IMR-90 (cell line): ENCODE measurements at regions not wholly inside any gene's neighbourhood (a gene's known extent, or its start where the extent isn't known, plus 50 kb on each side); places are given as distances from the start of the nearest gene placed in this dataset.

Experiments
- ATAC-seq: fragments of 200-7000 bp; cut with Tn5 transposase; 2 replicates; pipeline ENCODE4 v1.9.1; 2020; ENCODE audit warnings: low read depth, mild to moderate bottlenecking, moderate library complexity
- BruUV-seq: library from RNA; stranded (reverse); fragments of 400-500 nt; replicated peaks from 2 replicates; lab custom pipeline; 2021; lab: Mats Ljungman, UMichigan
- CTCF ChIA-PET: fragments of 300-600 bp; formaldehyde crosslinking; extraction: SDS; loops from one replicate; lab custom pipeline; 2021; ENCODE audit warnings: antibody characterized with exemption; lab: Yijun Ruan, JAX
- POLR2A ChIA-PET: fragments of 300-600 bp; sonication (Branson Sonifier 250); formaldehyde crosslinking; loops from one replicate; lab custom pipeline; 2022; ENCODE audit warnings: antibody characterized with exemption; ENCODE audit not compliant: unreplicated experiment; lab: Charles Lee
- DNase-seq: peaks from one replicate; pipeline ENCODE4 v3.0.0; 2013
- H2AFZ ChIP-seq: replicated peaks from 2 replicates; pipeline ENCODE3; 2013; ENCODE audit warnings: low read length, mild to moderate bottlenecking; ENCODE audit not compliant: poor library complexity
- H2AK5ac ChIP-seq: 2 replicates; pipeline ENCODE4 v1.6.1; 2013; ENCODE audit warnings: low read depth, low read length, inconsistent platforms
- H2AK9ac ChIP-seq: replicated peaks from 2 replicates; pipeline ENCODE3; 2013; ENCODE audit warnings: mild to moderate bottlenecking, low read depth, low read length, moderate library complexity; ENCODE audit not compliant: poor library complexity
- H2BK120ac ChIP-seq: 2 replicates; pipeline ENCODE4 v1.6.1; 2013; ENCODE audit warnings: low read depth, low read length, inconsistent platforms
- H2BK15ac ChIP-seq: 3 replicates; pipeline ENCODE4 v1.6.1; 2013; ENCODE audit warnings: low read depth, low read length, inconsistent platforms
- H2BK20ac ChIP-seq: 2 replicates; pipeline ENCODE4 v1.6.1; 2013; ENCODE audit warnings: low read depth, mild to moderate bottlenecking, inconsistent platforms, low read length, moderate library complexity
- H2BK5ac ChIP-seq: 2 replicates; pipeline ENCODE4 v1.6.1; 2013; ENCODE audit warnings: mild to moderate bottlenecking, low read depth, low read length, inconsistent platforms; ENCODE audit not compliant: poor library complexity, severe bottlenecking
- H3K14ac ChIP-seq: replicated peaks from 2 replicates; pipeline ENCODE4 v1.6.1; 2013; ENCODE audit warnings: low read depth, low read length, inconsistent platforms
- H3K18ac ChIP-seq: 2 replicates; pipeline ENCODE4 v1.6.1; 2013; ENCODE audit warnings: low read depth, low read length, control low read depth
- H3K23ac ChIP-seq: 2 replicates; pipeline ENCODE4 v1.6.1; 2013; ENCODE audit warnings: low read depth, low read length, inconsistent platforms
- H3K27ac ChIP-seq: 2 replicates; pipeline ENCODE4 v1.5.1; 2013; ENCODE audit warnings: mild to moderate bottlenecking, control low read depth, low read length; ENCODE audit not compliant: insufficient read depth
- H3K27me3 ChIP-seq: 2 replicates; pipeline ENCODE4 v1.6.1; 2013; ENCODE audit warnings: low read length; ENCODE audit not compliant: control insufficient read depth, insufficient read depth
- H3K36me3 ChIP-seq: 2 replicates; pipeline ENCODE4 v1.6.1; 2013; ENCODE audit warnings: low read length, mixed read lengths; ENCODE audit not compliant: control insufficient read depth, insufficient read depth
- H3K4ac ChIP-seq: 2 replicates; pipeline ENCODE4 v1.6.1; 2013; ENCODE audit warnings: low read depth, low read length, inconsistent platforms
- H3K4me1 ChIP-seq: 2 replicates; pipeline ENCODE4 v1.6.1; 2013; ENCODE audit warnings: low read length, mixed read lengths; ENCODE audit not compliant: control insufficient read depth, insufficient read depth
- H3K4me2 ChIP-seq: 2 replicates; pipeline ENCODE4 v1.6.1; 2013; ENCODE audit warnings: low read depth, mild to moderate bottlenecking, control low read depth, low read length, moderate library complexity
- H3K4me3 ChIP-seq: 2 replicates; pipeline ENCODE4 v1.5.1; 2013; ENCODE audit warnings: low read depth, mild to moderate bottlenecking, control low read depth, low read length, moderate library complexity; ENCODE audit not compliant: insufficient read depth
- H3K56ac ChIP-seq: 2 replicates; pipeline ENCODE4 v1.6.1; 2013; ENCODE audit warnings: low read length, inconsistent platforms; ENCODE audit not compliant: insufficient read depth; ENCODE audit errors: extremely low read depth
- H3K79me1 ChIP-seq, 2 experiments: 2 replicates each; pipeline ENCODE4 v1.6.1; 2013; ENCODE audit warnings: low read length in 2 of 2, inconsistent platforms in 1 of 2, low read depth in 1 of 2
- H3K9ac ChIP-seq: 2 replicates; pipeline ENCODE4 v1.6.1; 2013; ENCODE audit warnings: low read depth, low read length, control low read depth
- H3K9me1 ChIP-seq: 2 replicates; pipeline ENCODE4 v1.6.1; 2013; ENCODE audit warnings: low read length, inconsistent platforms; ENCODE audit not compliant: insufficient read depth
- H3K9me3 ChIP-seq: 2 replicates; pipeline ENCODE4 v1.6.1; 2013; ENCODE audit warnings: low read length; ENCODE audit not compliant: control insufficient read depth, insufficient read depth
- H4K20me1 ChIP-seq: 2 replicates; pipeline ENCODE4 v1.6.1; 2013; ENCODE audit warnings: low read length, inconsistent platforms; ENCODE audit not compliant: insufficient read depth
- H4K5ac ChIP-seq: 2 replicates; pipeline ENCODE4 v1.6.1; 2013; ENCODE audit warnings: mild to moderate bottlenecking, low read depth, low read length, control low read depth
- H4K8ac ChIP-seq, 2 experiments: 2 replicates each; pipeline ENCODE4 v1.6.1; 2013; ENCODE audit warnings: low read depth in 2 of 2, low read length in 2 of 2, control low read depth in 1 of 2, inconsistent platforms in 1 of 2
- H4K91ac ChIP-seq: 2 replicates; pipeline ENCODE4 v1.6.1; 2013; ENCODE audit warnings: low read depth, low read length, inconsistent platforms; ENCODE audit not compliant: insufficient read depth
- BHLHE40 ChIP-seq: fragments of 150-350 bp; IDR thresholded peaks from 2 replicates; pipeline ENCODE4 v1.6.1; 2016; ENCODE audit warnings: mild to moderate bottlenecking, low read depth, low read length
- CEBPB ChIP-seq: IDR thresholded peaks from 2 replicates; pipeline ENCODE4 v1.6.1; 2012; ENCODE audit warnings: low read depth, low read length, improper control_type of control experiment
- CHD1 ChIP-seq: IDR thresholded peaks from 2 replicates; pipeline ENCODE4 v1.6.1; 2012; ENCODE audit warnings: low read depth, low read length, improper control_type of control experiment
- CTCF ChIP-seq: conservative IDR thresholded peaks from 2 replicates; pipeline ENCODE4 v1.5.1; 2012; ENCODE audit warnings: mild to moderate bottlenecking, low read depth, low read length, improper control_type of control experiment
- FOS ChIP-seq: fragments of 150-350 bp; IDR thresholded peaks from 2 replicates; pipeline ENCODE4 v1.6.1; 2016; ENCODE audit warnings: low read depth, low read length
- MAFK ChIP-seq: IDR thresholded peaks from 2 replicates; pipeline ENCODE4 v1.6.1; 2012; ENCODE audit warnings: low read depth, low read length, improper control_type of control experiment
- MAZ ChIP-seq: IDR thresholded peaks from 2 replicates; pipeline ENCODE4 v1.6.1; 2012; ENCODE audit warnings: low read depth, mild to moderate bottlenecking, low read length, improper control_type of control experiment, moderate library complexity, borderline replicate concordance
- MXI1 ChIP-seq: IDR thresholded peaks from 2 replicates; pipeline ENCODE4 v1.6.1; 2012; ENCODE audit warnings: low read depth, mild to moderate bottlenecking, low read length, moderate library complexity, borderline replicate concordance
- NFE2L2 ChIP-seq: fragments of 150-350 bp; IDR thresholded peaks from 2 replicates; pipeline ENCODE4 v1.6.1; 2016; ENCODE audit warnings: low read depth, mild to moderate bottlenecking, low read length
- POLR2A ChIP-seq: IDR thresholded peaks from 2 replicates; pipeline ENCODE4 v1.6.1; 2012; ENCODE audit warnings: mild to moderate bottlenecking, low read depth, low read length
- RAD21 ChIP-seq: IDR thresholded peaks from 2 replicates; pipeline ENCODE4 v1.6.1; 2012; ENCODE audit warnings: low read length, improper control_type of control experiment
- RCOR1 ChIP-seq: IDR thresholded peaks from 2 replicates; pipeline ENCODE4 v1.6.1; 2012; ENCODE audit warnings: mild to moderate bottlenecking, low read length, improper control_type of control experiment; ENCODE audit not compliant: insufficient replicate concordance
- RFX5 ChIP-seq: IDR thresholded peaks from 2 replicates; pipeline ENCODE4 v1.8.0; 2012; ENCODE audit warnings: low read depth, mild to moderate bottlenecking, low read length, moderate library complexity
- SMC3 ChIP-seq: fragments of 150-350 bp; IDR thresholded peaks from 2 replicates; pipeline ENCODE4 v1.6.1; 2016; ENCODE audit warnings: low read depth, mild to moderate bottlenecking, antibody characterized with exemption, low read length, moderate library complexity
- USF2 ChIP-seq: fragments of 150-350 bp; IDR thresholded peaks from 2 replicates; pipeline ENCODE4 v1.6.1; 2017; ENCODE audit warnings: mild to moderate bottlenecking, antibody characterized with exemption, low read length, low read depth
- WGBS, 2 experiments: methylation state at CpG; one replicate each; pipeline versions ENCODE4 v1.1.5 to v1.1.7; 2013; ENCODE audit warnings: missing lambda C conversion rate in 2 of 2; ENCODE audit not compliant: insufficient read length in 1 of 2; ENCODE audit errors: extremely low coverage in 2 of 2; 5-methylcytosine and 5-hydroxymethylcytosine counted together
- dilution Hi-C: fragments of 300-500 bp; cut with HindIII; formaldehyde crosslinking; loops from one replicate; pipeline ENCODE4 v1.14.3; 2018; ENCODE audit warnings: low sequenced_read_pairs; ENCODE audit not compliant: unreplicated experiment
- in situ Hi-C: fragments of 300-500 bp; cut with MboI; formaldehyde crosslinking; loops from 3 replicates; pipeline ENCODE4 v1.14.3; 2019; ENCODE audit warnings: low sequenced_read_pairs, inconsistent platforms, mixed read lengths
- intact Hi-C: fragments of 100-400 bp; cut with micrococcal nuclease; formaldehyde crosslinking; loops from 2 replicates; pipeline ENCODE4 v1.10.0; 2022
- TF ChIP-seq, protein P1 (sequence below): fragments of 150-350 bp; IDR thresholded peaks from 2 replicates; pipeline ENCODE4 v1.6.1; 2016; ENCODE audit warnings: low read depth, mild to moderate bottlenecking, low read length, moderate library complexity, borderline replicate concordance

DNA sequence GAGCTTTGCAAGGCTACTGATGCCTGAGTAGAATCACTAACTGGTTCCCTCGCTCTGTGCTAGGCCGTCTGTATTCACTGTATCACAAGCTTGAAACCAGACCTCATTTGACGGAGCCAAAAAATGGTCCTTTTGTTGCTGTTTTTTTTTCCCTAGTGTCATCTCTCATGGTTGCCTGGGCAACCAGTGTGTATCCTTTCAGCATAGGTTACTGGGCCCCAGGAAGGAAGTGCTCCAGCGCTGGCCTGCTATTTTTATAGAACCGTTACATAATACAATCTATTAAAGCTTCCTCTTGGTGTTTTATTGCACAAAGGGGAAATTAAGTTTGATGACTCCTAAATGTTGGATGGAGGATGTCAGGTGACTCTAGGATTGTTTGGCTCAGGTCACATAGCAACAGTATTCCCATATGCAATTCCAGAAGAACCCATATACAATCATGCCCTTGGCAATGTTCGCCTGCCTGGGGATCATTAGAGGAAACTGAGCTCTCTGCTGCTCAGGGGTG is 220.4 kb downstream of the SPRY1 start:
- Histone ChIP-seq H2BK15ac (no peak overlapping the region), H4K20me1 (no peaks in the 10 kb centered on the region), H3K14ac (no peak overlapping the region), H3K4me3 (no peak overlapping the region), H3K27ac (no peak overlapping the region), H2BK5ac (no peak overlapping the region), H2AK9ac (no peak overlapping the region), H2AFZ (no peak overlapping the region), H3K9me1 (no peaks in the 10 kb centered on the region), H3K36me3 (no peaks in the 10 kb centered on the region), H3K79me1 (no peaks in the 10 kb centered on the region), H2AK5ac (no peak overlapping the region), H2BK20ac (no peak overlapping the region), H4K8ac (no peak overlapping the region), H3K18ac (no peak overlapping the region; the same call in 1 of the 2 replicates), H3K23ac (no peak overlapping the region), H3K9me3 (no peaks in the 10 kb centered on the region), H4K91ac (no peak overlapping the region), H3K9ac (no peak overlapping the region), H3K56ac (no peak overlapping the region), H3K4ac (no peak overlapping the region), H2BK120ac (no peak overlapping the region), H4K5ac (peak overlapping the region; percentile 7; the same call in 1 of the 2 replicates), H3K4me1 (peaks cover 6% of the 10 kb centered on the region), H3K27me3 (no peaks in the 10 kb centered on the region), H3K4me2 (no peak overlapping the region)
- no peak for TF ChIP-seq NFE2L2
- no peak for TF ChIP-seq BHLHE40
- TF ChIP-seq MXI1 = no peak
- TF ChIP-seq POLR2A = no peak
- TF ChIP-seq RFX5 = no peak
- TF ChIP-seq MAFK = no peak
- no peak for TF ChIP-seq CEBPB
- TF ChIP-seq RCOR1 = no peak
- TF ChIP-seq, protein P1, sequence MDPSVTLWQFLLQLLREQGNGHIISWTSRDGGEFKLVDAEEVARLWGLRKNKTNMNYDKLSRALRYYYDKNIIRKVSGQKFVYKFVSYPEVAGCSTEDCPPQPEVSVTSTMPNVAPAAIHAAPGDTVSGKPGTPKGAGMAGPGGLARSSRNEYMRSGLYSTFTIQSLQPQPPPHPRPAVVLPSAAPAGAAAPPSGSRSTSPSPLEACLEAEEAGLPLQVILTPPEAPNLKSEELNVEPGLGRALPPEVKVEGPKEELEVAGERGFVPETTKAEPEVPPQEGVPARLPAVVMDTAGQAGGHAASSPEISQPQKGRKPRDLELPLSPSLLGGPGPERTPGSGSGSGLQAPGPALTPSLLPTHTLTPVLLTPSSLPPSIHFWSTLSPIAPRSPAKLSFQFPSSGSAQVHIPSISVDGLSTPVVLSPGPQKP = no peak
- no peak for TF ChIP-seq CHD1
- TF ChIP-seq RAD21 = no peak
- no peak for TF ChIP-seq SMC3
- no peak for TF ChIP-seq USF2
- TF ChIP-seq FOS = no peak
- no peak for TF ChIP-seq MAZ
- TF ChIP-seq CTCF = no peak
- dilution Hi-C loops = no loop called here
- no TSS peak for BruUV-seq
- POLR2A ChIA-PET = no interaction called here
- CTCF ChIA-PET = interaction anchor here (0.6 kb wide), 1 partner anchor 405 kb away, joined by 3 read pairs; no protein-coding TSS in a partner anchor
- no CpG with 5 or more reads among the region's 6 CpGs for WGBS, 2 experiments
- DNase-seq (no peak), ATAC-seq (no peak)
- in situ Hi-C loops = no loop called here
- intact Hi-C loops = no loop called here
